ENCODE measurements at regions not wholly inside any gene's neighbourhood (a gene's known extent, or its start where the extent isn't known, plus 50 kb on each side); places are given as distances from the start of the nearest gene placed in this dataset.

DNA sequence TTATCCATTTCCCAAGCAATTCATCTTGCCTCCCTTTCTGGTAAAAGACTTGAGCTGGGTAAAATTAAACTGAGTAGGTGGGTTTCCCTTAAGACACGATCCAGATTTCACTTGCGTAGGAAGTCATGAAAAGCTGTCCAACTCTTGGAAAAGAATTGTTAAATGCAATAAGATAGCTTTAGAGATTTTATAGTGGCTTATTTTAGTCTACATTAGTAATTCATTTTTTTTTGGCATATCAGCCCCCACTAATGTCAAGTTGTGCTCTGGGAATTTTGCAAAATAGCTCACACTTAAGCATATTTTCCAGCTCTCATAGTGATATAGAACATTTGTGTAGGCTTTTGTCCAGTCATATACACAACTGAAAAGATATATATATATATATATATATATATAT lies 344.7 kb upstream of the FIGN start:
- TF ChIP-seq, protein P1, sequence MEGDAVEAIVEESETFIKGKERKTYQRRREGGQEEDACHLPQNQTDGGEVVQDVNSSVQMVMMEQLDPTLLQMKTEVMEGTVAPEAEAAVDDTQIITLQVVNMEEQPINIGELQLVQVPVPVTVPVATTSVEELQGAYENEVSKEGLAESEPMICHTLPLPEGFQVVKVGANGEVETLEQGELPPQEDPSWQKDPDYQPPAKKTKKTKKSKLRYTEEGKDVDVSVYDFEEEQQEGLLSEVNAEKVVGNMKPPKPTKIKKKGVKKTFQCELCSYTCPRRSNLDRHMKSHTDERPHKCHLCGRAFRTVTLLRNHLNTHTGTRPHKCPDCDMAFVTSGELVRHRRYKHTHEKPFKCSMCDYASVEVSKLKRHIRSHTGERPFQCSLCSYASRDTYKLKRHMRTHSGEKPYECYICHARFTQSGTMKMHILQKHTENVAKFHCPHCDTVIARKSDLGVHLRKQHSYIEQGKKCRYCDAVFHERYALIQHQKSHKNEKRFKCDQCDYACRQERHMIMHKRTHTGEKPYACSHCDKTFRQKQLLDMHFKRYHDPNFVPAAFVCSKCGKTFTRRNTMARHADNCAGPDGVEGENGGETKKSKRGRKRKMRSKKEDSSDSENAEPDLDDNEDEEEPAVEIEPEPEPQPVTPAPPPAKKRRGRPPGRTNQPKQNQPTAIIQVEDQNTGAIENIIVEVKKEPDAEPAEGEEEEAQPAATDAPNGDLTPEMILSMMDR (IDR thresholded peaks at IDR 0.05): no peak
- no peak for DNase-seq
- ChIA-PET POLR2A (no interaction called here), CTCF (no interaction called here)
- no peak overlapping the region for H3K27ac Mint-ChIP-seq
- H3K27me3 Mint-ChIP-seq: no peaks in the 10 kb centered on the region
- H3K36me3 Mint-ChIP-seq (ENCODE audit: low read depth): no peaks in the 10 kb centered on the region
- Histone ChIP-seq H3K36me3 (ENCODE audit: insufficient read depth, low read length) (no peaks in the 10 kb centered on the region), H3K4me3 (ENCODE audit: low read length) (no peak overlapping the region), H3K4me1 (ENCODE audit: insufficient read depth, low read length) (no peaks in the 10 kb centered on the region), H3K27ac (ENCODE audit: low read depth in 1 of 2, low read length in 2 of 2) (no peak overlapping the region), H3K27me3 (ENCODE audit: control insufficient read depth in 1 of 2, insufficient read depth in 2 of 2, low read length in 2 of 2) (no peaks in the 10 kb centered on the region), H3K9me3 (ENCODE audit: control insufficient read depth in 1 of 2, insufficient read depth in 1 of 2, low read length in 2 of 2) (no peaks in the 10 kb centered on the region)
- H3K9me3 Mint-ChIP-seq: peaks cover 5% of the 10 kb centered on the region
- no peaks in the 10 kb centered on the region for H3K4me1 Mint-ChIP-seq (ENCODE audit: low read depth)
- ATAC-seq (ENCODE audit: poor library complexity): no peak
- no peak overlapping the region for H3K4me3 Mint-ChIP-seq
- intact Hi-C loops (cut with DNase I, micrococcal nuclease): no loop called here

DNA sequence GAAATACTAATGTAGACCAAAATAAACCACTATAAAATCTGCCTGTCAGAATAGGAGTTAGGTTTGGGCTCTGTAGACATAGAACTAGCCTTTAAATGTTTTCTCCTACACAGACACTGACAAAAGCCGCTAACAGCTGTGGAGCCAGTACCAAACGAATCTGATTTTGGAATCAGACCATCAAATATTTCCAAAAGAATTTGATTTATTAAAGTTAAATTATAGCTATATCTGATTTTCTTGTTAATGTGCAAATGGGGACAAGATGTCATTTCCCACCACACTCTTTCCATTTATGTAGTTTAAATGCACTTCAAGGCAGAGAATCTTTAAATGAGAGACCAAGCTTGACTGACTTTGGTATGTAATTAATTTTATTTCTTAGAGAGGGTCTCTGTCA lies 343.4 kb upstream of the FIGN start:
- H3K4me3 ChIP-seq (ENCODE audit: low read length): no peak overlapping the region
- no peaks in the 10 kb centered on the region for H3K27me3 Mint-ChIP-seq

DNA sequence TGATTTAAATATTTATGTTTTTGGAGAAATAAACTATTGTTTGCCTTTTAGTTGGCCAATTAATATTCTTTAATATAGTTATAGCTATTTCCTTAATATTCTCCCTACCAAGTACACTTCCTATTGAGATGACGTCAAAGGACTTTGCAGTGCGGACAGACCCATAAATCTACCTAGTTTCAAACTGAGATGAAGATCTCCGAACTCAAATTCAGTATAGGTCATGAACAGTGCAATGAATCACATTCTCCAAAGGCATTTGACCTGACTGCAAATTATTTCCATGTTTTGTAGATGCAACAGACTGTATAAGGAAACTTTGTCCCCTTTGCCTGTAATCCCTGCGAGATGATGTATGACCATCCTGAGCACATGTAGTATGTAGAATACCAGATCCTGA lies 342.6 kb upstream of the FIGN start:
- POLR2A ChIA-PET: no interaction called here
- peaks cover 5% of the 10 kb centered on the region for H3K9me3 Mint-ChIP-seq
- no peaks in the 10 kb centered on the region for H3K4me1 Mint-ChIP-seq (ENCODE audit: low read depth)
- CTCF ChIA-PET: no interaction called here
- Histone ChIP-seq H3K4me1 (ENCODE audit: insufficient read depth, low read length) (no peaks in the 10 kb centered on the region), H3K27ac (ENCODE audit: low read depth in 1 of 2, low read length in 2 of 2) (no peak overlapping the region), H3K27me3 (ENCODE audit: control insufficient read depth in 1 of 2, insufficient read depth in 2 of 2, low read length in 2 of 2) (no peaks in the 10 kb centered on the region), H3K4me3 (ENCODE audit: low read length) (no peak overlapping the region), H3K36me3 (ENCODE audit: insufficient read depth, low read length) (no peaks in the 10 kb centered on the region), H3K9me3 (ENCODE audit: control insufficient read depth in 1 of 2, insufficient read depth in 1 of 2, low read length in 2 of 2) (no peaks in the 10 kb centered on the region)
- TF ChIP-seq, protein P1 (IDR thresholded peaks at IDR 0.05): no peak
- no peak for DNase-seq
- H3K4me3 Mint-ChIP-seq: no peak overlapping the region
- H3K27me3 Mint-ChIP-seq: no peaks in the 10 kb centered on the region
- no peak for ATAC-seq (ENCODE audit: poor library complexity)
- no peaks in the 10 kb centered on the region for H3K36me3 Mint-ChIP-seq (ENCODE audit: low read depth)
- H3K27ac Mint-ChIP-seq: no peak overlapping the region
- intact Hi-C loops (cut with DNase I, micrococcal nuclease): no loop called here

More for the DNA sequence above, 343.4 kb upstream of the FIGN start:
- ChIA-PET CTCF (no interaction called here), POLR2A (no interaction called here)
- Histone ChIP-seq H3K36me3 (ENCODE audit: insufficient read depth, low read length) (no peaks in the 10 kb centered on the region), H3K9me3 (ENCODE audit: control insufficient read depth in 1 of 2, insufficient read depth in 1 of 2, low read length in 2 of 2) (no peaks in the 10 kb centered on the region), H3K4me1 (ENCODE audit: insufficient read depth, low read length) (no peaks in the 10 kb centered on the region), H3K27me3 (ENCODE audit: control insufficient read depth in 1 of 2, insufficient read depth in 2 of 2, low read length in 2 of 2) (no peaks in the 10 kb centered on the region), H3K27ac (ENCODE audit: low read depth in 1 of 2, low read length in 2 of 2) (no peak overlapping the region)
- H3K27ac Mint-ChIP-seq: no peak overlapping the region
- no peak overlapping the region for H3K4me3 Mint-ChIP-seq
- peaks cover 5% of the 10 kb centered on the region for H3K9me3 Mint-ChIP-seq
- no peaks in the 10 kb centered on the region for H3K36me3 Mint-ChIP-seq (ENCODE audit: low read depth)
- TF ChIP-seq, protein P1 (IDR thresholded peaks at IDR 0.05): no peak
- DNase-seq (no peak), ATAC-seq (ENCODE audit: poor library complexity) (no peak)
- intact Hi-C loops (cut with DNase I, micrococcal nuclease): no loop called here
- no peaks in the 10 kb centered on the region for H3K4me1 Mint-ChIP-seq (ENCODE audit: low read depth)
